ENCODE measurements at regions not wholly inside any gene's neighbourhood (a gene's known extent, or its start where the extent isn't known, plus 50 kb on each side); places are given as distances from the start of the nearest gene placed in this dataset.

DNA sequence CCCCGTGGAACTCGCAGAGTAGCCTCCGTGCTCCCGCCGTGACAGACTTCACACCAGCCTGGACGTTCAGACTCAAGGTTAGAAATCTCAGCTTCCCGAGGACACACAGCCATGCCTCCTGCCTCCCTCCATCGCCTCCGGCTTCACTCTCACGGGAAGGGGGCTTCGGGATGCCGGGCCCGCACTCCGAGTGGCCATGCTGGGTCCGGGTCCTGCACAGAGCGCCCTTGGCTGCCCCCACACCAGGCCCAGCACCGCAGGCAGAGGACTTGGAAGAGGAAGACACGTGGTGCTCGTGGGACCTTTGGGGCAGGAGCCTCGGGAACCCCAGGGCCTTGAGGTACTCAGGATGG, 89.8 kb downstream of the PDGFA start:
- ATAC-seq (no peak), FAIRE-seq (no peak), DNase-seq (peak in 1 of 6 donors; percentile 41)
- WGBS, 2 donors, result 92 to 98% methylated on average over 20 of the region's 20 CpGs
- no peaks in the 10 kb centered on the region for H3K36me3 ChIP-seq
- H3K4me1 ChIP-seq, result no peaks in the 10 kb centered on the region
- no peak overlapping the region for H3K27ac ChIP-seq
- H3K27me3 ChIP-seq, result no peaks in the 10 kb centered on the region
- intact Hi-C loops (cut with DNase I), result no loop called here
- no peak overlapping the region for H3K4me3 ChIP-seq
- TF ChIP-seq, protein P1, sequence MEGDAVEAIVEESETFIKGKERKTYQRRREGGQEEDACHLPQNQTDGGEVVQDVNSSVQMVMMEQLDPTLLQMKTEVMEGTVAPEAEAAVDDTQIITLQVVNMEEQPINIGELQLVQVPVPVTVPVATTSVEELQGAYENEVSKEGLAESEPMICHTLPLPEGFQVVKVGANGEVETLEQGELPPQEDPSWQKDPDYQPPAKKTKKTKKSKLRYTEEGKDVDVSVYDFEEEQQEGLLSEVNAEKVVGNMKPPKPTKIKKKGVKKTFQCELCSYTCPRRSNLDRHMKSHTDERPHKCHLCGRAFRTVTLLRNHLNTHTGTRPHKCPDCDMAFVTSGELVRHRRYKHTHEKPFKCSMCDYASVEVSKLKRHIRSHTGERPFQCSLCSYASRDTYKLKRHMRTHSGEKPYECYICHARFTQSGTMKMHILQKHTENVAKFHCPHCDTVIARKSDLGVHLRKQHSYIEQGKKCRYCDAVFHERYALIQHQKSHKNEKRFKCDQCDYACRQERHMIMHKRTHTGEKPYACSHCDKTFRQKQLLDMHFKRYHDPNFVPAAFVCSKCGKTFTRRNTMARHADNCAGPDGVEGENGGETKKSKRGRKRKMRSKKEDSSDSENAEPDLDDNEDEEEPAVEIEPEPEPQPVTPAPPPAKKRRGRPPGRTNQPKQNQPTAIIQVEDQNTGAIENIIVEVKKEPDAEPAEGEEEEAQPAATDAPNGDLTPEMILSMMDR (IDR thresholded peaks at IDR 0.05), result no peak
- H3K9me3 ChIP-seq, result no peaks in the 10 kb centered on the region

DNA sequence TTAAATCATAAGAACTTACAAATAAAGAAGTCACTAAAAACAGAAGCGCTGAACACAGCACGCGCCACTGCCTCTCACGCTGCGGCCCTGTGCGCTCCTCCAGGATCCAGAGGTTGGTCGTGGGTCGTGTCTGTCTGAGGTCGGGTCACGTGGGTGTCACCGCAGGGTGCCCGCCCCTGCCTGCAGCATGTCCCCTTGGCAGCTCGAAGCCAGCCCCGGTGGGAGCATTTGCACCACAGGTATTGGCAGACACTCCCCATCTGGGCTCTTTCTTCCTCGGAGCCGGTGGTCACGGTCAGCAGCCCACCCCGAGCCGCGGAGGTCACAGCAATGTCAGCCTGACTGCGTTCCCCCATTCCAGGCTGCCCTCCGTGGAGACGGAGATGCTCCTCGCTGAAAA, 88.6 kb downstream of the PDGFA start:
- no peaks in the 10 kb centered on the region for H3K27me3 ChIP-seq
- DNase-seq (peak in 1 of 6 donors; percentile 64), FAIRE-seq (no peak), ATAC-seq (no peak)
- no peaks in the 10 kb centered on the region for H3K4me1 ChIP-seq
- no peak overlapping the region for H3K4me3 ChIP-seq
- TF ChIP-seq, protein P1 (IDR thresholded peaks at IDR 0.05), result no peak
- 95 to 98% methylated on average over 24 of the region's 24 CpGs for WGBS, 2 donors
- intact Hi-C loops (cut with DNase I), result no loop called here
- no peak overlapping the region for H3K27ac ChIP-seq
- H3K9me3 ChIP-seq, result no peaks in the 10 kb centered on the region
- H3K36me3 ChIP-seq, result no peaks in the 10 kb centered on the region

GRCh38 chr7:431658-432111, 88.0 kb downstream of the PDGFA start:
- Histone ChIP-seq H3K27me3 (no peaks in the 10 kb centered on the region), H3K9me3 (no peaks in the 10 kb centered on the region), H3K36me3 (no peaks in the 10 kb centered on the region), H3K4me3 (no peak overlapping the region), H3K27ac (no peak overlapping the region), H3K4me1 (no peaks in the 10 kb centered on the region)
- intact Hi-C loops (cut with DNase I), result no loop called here
- 91 to 93% methylated on average over 15 to 16 of the region's 16 CpGs for WGBS, 2 donors
- FAIRE-seq (no peak), DNase-seq (peak in 1 of 6 donors; percentile 66), ATAC-seq (peak in 1 of 4 donors; percentile 30)
- TF ChIP-seq, protein P1 (IDR thresholded peaks at IDR 0.05), result no peak

DNA sequence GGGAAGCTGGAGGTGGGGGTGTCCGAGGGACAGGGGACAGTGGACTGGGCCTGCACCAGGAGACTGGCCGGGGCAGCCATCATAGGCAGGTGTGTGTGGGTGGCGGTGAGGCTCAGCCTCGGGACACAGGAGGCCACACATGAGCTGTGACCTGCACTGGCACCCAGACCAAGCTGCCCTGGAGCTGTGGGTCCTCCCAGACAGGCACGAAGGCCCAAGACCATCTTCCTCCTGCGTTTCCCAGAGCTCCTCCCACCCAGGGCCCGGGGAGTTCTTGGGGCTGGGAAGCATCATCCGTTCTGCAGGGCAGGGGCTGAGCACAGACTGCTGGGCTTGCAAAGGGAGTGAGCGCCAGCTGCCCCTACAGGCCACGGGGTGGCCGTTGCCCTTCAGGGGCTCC, 87.4 kb downstream of the PDGFA start:
- no peaks in the 10 kb centered on the region for H3K27me3 ChIP-seq
- H3K27ac ChIP-seq, result no peak overlapping the region
- no peak overlapping the region for H3K4me3 ChIP-seq
- intact Hi-C loops (cut with DNase I), result no loop called here
- TF ChIP-seq, protein P1 (IDR thresholded peaks at IDR 0.05), result no peak
- no peaks in the 10 kb centered on the region for H3K4me1 ChIP-seq
- 90 to 91% methylated on average over 11 of the region's 11 CpGs for whole genome bisulfite sequencing, 2 donors
- H3K36me3 ChIP-seq, result no peaks in the 10 kb centered on the region
- ATAC-seq, result no peak
- DNase-seq, result peak in 1 of 6 donors; percentile 65
- FAIRE-seq, result no peak
- no peaks in the 10 kb centered on the region for H3K9me3 ChIP-seq

DNA sequence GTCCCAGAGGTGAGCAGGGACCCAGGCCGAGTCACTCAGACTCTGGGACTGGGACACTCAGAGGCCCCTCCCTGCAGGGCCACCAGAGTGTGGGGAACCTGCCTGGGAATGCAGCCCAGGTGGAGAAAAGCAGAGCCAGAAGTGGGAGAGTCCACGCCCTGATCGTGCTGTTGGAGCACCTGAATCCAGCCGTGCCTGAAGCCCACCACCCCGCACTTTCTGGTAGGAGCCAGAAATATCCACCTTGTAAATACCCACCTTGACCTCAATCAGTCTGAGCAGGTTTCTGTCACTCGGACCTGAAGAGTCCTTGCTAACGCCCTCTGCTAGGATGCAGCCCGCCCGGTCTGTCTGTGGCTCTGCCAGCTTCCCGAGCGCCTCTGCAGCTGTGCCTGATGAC, 86.7 kb downstream of the PDGFA start:
- DNase-seq (peak in 1 of 6 donors; percentile 35), ATAC-seq (no peak), FAIRE-seq (no peak)
- WGBS, 2 donors, result 95 to 97% methylated on average over 11 of the region's 11 CpGs
- intact Hi-C loops (cut with DNase I), result no loop called here
- Histone ChIP-seq H3K36me3 (no peaks in the 10 kb centered on the region), H3K4me3 (no peak overlapping the region), H3K27ac (no peak overlapping the region), H3K4me1 (no peaks in the 10 kb centered on the region), H3K27me3 (no peaks in the 10 kb centered on the region), H3K9me3 (no peaks in the 10 kb centered on the region)
- TF ChIP-seq, protein P1 (IDR thresholded peaks at IDR 0.05), result no peak
